HG03066 (cell line): ENCODE measurements at regions not wholly inside any gene's neighbourhood (a gene's known extent, or its start where the extent isn't known, plus 50 kb on each side); places are given as distances from the start of the nearest gene placed in this dataset.

Experiments used
- ATAC-seq: cut with Tn5 transposase; IDR thresholded peaks from one replicate; pipeline ENCODE4 v1.9.1; 2021; ENCODE audit warnings: low read depth; ENCODE audit not compliant: unreplicated experiment

- no peak for ATAC-seq
Measured at GRCh38 chr15:70160803-70161565, 63.3 kb upstream of the TLE3 start.

- no peak for ATAC-seq
Measured at GRCh38 chr15:70160267-70160666, 62.5 kb upstream of the TLE3 start.

GRCh38 chr15:70159713-70160009, 61.9 kb upstream of the TLE3 start:
- no peak for ATAC-seq

GRCh38 chr15:70159001-70159712, 61.4 kb upstream of the TLE3 start:
- no peak for ATAC-seq

- ATAC-seq, result no peak
Measured at GRCh38 chr15:70158309-70159000, 60.7 kb upstream of the TLE3 start.

- ATAC-seq, result no peak
Measured at GRCh38 chr15:70156671-70157271, 59.1 kb upstream of the TLE3 start.

GRCh38 chr15:70154718-70155347, 57.1 kb upstream of the TLE3 start:
- ATAC-seq, result no peak

- ATAC-seq, result no peak
Measured at GRCh38 chr15:70153921-70154717, 56.4 kb upstream of the TLE3 start.

GRCh38 chr15:70152070-70152480, 54.4 kb upstream of the TLE3 start:
- no peak for ATAC-seq

GRCh38 chr15:70151462-70151861, 53.7 kb upstream of the TLE3 start:
- ATAC-seq, result no peak

GRCh38 chr15:70151003-70151402, 53.3 kb upstream of the TLE3 start:
- no peak for ATAC-seq

- ATAC-seq, result no peak
Measured at GRCh38 chr15:70150405-70150747, 52.7 kb upstream of the TLE3 start.

- ATAC-seq, result no peak
Measured at GRCh38 chr15:70149667-70150404, 52.1 kb upstream of the TLE3 start.

GRCh38 chr15:70147778-70148177, 50.1 kb upstream of the TLE3 start:
- no peak for ATAC-seq
